ENCODE measurements at regions not wholly inside any gene's neighbourhood (a gene's known extent, or its start where the extent isn't known, plus 50 kb on each side); places are given as distances from the start of the nearest gene placed in this dataset.

GRCh38 chr6:93021235-93021915, 398.0 kb downstream of the EPHA7 start:
- Histone ChIP-seq H3K27ac (no peak overlapping the region), H3K27me3 (no peaks in the 10 kb centered on the region), H3K36me3 (no peaks in the 10 kb centered on the region), H3K4me3 (no peak overlapping the region), H3K4me1 (no peaks in the 10 kb centered on the region), H3K9me3 (no peaks in the 10 kb centered on the region)
- no peak for DNase-seq
- ATAC-seq = no peak
- intact Hi-C loops (cut with DNase I) = no loop called here
- no peak for TF ChIP-seq CTCF (IDR thresholded peaks at IDR 0.05)

- no peak overlapping the region for H3K4me3 ChIP-seq
- ATAC-seq = no peak
- no peaks in the 10 kb centered on the region for H3K9me3 ChIP-seq
- no peaks in the 10 kb centered on the region for H3K27me3 ChIP-seq
- DNase-seq = no peak
- no peaks in the 10 kb centered on the region for H3K36me3 ChIP-seq
- no peak overlapping the region for H3K27ac ChIP-seq
- H3K4me1 ChIP-seq = no peaks in the 10 kb centered on the region
- intact Hi-C loops (cut with DNase I) = no loop called here
- TF ChIP-seq CTCF (IDR thresholded peaks at IDR 0.05) = no peak
Measured at GRCh38 chr6:93017626-93018025, 401.7 kb downstream of the EPHA7 start.

GRCh38 chr6:93017213-93017612, 402.1 kb downstream of the EPHA7 start:
- Histone ChIP-seq H3K27ac (no peak overlapping the region), H3K27me3 (no peaks in the 10 kb centered on the region), H3K4me3 (no peak overlapping the region), H3K4me1 (no peaks in the 10 kb centered on the region), H3K36me3 (no peaks in the 10 kb centered on the region), H3K9me3 (no peaks in the 10 kb centered on the region)
- DNase-seq (no peak), ATAC-seq (no peak)
- TF ChIP-seq CTCF (IDR thresholded peaks at IDR 0.05) = no peak
- intact Hi-C loops (cut with DNase I) = no loop called here

DNA sequence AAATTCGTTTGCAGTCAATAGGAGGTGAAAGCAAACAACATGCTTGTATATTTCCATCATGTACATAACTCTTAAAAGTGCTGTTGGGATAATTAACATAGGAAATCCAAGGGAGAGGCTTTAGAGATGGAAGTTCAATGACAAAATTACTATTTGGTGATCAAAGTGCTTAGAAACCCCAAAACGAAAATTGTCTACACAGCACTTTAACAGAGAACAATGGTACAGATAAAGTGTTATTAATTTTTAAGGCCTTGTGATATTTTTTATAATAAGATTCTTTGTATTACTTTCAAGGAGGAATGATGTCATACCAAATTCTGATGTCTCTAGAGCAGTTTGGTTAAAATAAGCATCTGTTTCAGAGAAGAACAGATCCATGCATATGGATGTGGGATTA, 406.3 kb downstream of the EPHA7 start:
- TF ChIP-seq CTCF (IDR thresholded peaks at IDR 0.05) = no peak
- ATAC-seq = no peak
- intact Hi-C loops (cut with DNase I) = no loop called here

DNA sequence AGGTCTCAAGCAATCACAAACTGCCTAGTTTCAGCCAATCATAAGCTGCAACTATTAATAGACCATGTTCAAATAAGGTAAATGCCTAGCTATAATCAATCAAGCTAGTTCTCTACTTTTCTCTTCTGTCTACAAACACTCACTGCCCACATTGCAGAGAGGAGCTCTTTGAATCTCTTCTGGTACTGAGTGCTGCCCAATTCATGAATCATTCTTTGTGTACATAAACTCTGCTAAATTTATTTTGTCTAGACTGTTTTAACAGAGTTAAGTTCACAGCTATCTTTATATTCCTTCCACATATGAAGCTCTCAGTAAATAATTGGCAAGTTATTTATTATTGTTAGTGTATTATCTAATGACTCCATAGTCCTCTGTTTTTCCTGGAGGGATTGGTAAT, 411.0 kb downstream of the EPHA7 start:
- H3K36me3 ChIP-seq = no peaks in the 10 kb centered on the region
- DNase-seq = no peak
- TF ChIP-seq CTCF (IDR thresholded peaks at IDR 0.05) = no peak
- no peaks in the 10 kb centered on the region for H3K4me1 ChIP-seq
- no peaks in the 10 kb centered on the region for H3K27me3 ChIP-seq
- no peaks in the 10 kb centered on the region for H3K9me3 ChIP-seq
- ATAC-seq = no peak
- intact Hi-C loops (cut with DNase I) = no loop called here
- H3K4me3 ChIP-seq = no peak overlapping the region
- H3K27ac ChIP-seq = no peak overlapping the region

More for the DNA sequence above, 406.3 kb downstream of the EPHA7 start:
- Histone ChIP-seq H3K27ac (no peak overlapping the region), H3K4me1 (no peaks in the 10 kb centered on the region), H3K9me3 (no peaks in the 10 kb centered on the region), H3K36me3 (no peaks in the 10 kb centered on the region), H3K4me3 (no peak overlapping the region), H3K27me3 (no peaks in the 10 kb centered on the region)
- no peak for DNase-seq

DNA sequence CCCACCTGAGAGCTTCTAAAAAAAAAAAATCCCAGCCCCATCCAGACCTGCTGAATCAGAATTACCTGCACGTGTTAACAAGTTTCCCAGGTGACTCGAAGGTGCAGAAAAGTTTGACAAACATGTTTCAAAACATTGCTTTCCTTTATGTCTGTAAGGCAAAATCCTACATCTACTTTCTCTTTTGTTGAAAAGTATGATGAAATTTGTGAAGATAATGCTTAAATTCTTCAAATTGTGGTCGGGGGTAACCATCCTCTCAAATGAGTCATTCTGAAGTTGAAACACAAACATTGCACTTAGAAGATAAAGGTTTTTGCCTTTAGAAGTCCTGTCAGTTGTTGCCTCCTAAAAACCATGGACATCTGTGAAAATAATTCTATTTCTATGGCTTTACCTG, 429.7 kb downstream of the EPHA7 start:
- intact Hi-C loops (cut with DNase I) = no loop called here
- DNase-seq (no peak), ATAC-seq (no peak)
- TF ChIP-seq CTCF (IDR thresholded peaks at IDR 0.05) = no peak
- no peak overlapping the region for H3K4me3 ChIP-seq
- H3K27me3 ChIP-seq = no peaks in the 10 kb centered on the region
- H3K9me3 ChIP-seq = no peaks in the 10 kb centered on the region
- H3K36me3 ChIP-seq = no peaks in the 10 kb centered on the region
- H3K27ac ChIP-seq = no peak overlapping the region
- no peaks in the 10 kb centered on the region for H3K4me1 ChIP-seq

All from upper lobe of right lung (tissue), 1 donor.